GM23248 (cell line): ENCODE measurements at regions not wholly inside any gene's neighbourhood (a gene's known extent, or its start where the extent isn't known, plus 50 kb on each side); places are given as distances from the start of the nearest gene placed in this dataset.

ENCODE experiments used
- EZH2 ChIP-seq: fragments of 200-600 bp; sonication (generic); IDR thresholded peaks from 2 replicates; pipeline ENCODE4 v1.6.1; 2018; ENCODE audit warnings: antibody characterized with exemption, mild to moderate bottlenecking; ENCODE audit not compliant: insufficient read depth, poor library complexity, severe bottlenecking
- EZH2phosphoT487 ChIP-seq: fragments of 200-600 bp; sonication (generic); IDR thresholded peaks from 2 replicates; pipeline ENCODE4 v1.6.1; 2018; ENCODE audit warnings: antibody characterized with exemption, moderate library complexity, mild to moderate bottlenecking, low read depth; ENCODE audit not compliant: insufficient read depth

DNA sequence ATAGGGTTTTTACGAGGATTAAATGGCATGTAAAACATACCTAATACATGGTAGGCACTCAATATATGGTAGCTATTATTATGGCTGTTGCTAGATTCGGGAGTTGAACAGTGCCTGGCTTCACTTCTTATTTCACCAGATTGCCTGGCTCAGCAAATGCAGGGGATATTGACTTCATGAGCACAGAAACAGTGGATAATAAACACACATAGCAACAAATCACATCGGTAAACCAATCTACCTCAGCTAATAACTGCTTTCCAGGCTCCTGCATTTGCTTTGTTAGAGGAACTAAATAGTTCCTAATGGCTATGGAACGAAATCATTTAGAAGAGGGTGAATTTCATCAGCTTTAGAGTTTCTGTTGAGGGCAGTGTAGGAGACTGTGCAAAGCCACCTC lies 105.2 kb upstream of the TMCC3 start:
- TF ChIP-seq EZH2 (no peak), EZH2phosphoT487 (no peak)
